ENCODE measurements at regions not wholly inside any gene's neighbourhood (a gene's known extent, or its start where the extent isn't known, plus 50 kb on each side); places are given as distances from the start of the nearest gene placed in this dataset.

DNA sequence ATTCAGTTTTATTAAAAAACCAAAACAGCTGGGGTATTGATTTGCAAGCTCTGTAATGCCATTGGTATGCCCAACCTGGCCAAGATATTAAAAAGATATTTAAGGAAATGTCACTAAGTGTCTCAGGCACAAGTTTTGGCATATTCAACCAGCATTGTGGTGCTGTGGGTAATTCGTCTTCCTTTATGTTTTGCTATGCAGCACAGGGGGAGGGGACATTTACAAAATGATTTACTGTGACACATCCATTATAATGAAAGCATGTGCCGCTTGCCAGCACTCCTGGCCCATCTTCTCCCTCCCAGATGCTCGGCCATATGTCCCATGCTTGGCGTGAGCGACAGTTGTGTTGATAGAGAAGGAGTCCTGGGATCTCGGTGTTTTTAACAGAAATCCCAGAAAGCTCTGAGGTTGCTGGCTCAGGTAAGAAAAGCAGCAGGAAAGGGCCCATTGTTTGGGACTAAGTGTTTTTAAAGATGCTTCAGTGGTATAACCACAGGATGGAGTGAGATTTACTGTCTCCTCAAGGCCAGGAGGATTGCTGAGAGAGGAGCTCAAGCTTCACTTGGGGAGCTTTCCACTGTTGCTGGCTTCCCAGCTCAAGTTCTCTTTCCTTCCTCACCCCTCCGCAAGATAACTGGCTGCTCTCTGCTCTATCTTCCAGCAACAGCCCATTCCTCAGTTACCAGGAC lies 158.2 kb upstream of the TSC22D2 start (continued):
- TF ChIP-seq RELA (IDR thresholded peaks at IDR 0.05; ENCODE audit: borderline replicate concordance, partially characterized antibody): no peak
- TF ChIP-seq ZSCAN29 (IDR thresholded peaks at IDR 0.05): no peak

DNA sequence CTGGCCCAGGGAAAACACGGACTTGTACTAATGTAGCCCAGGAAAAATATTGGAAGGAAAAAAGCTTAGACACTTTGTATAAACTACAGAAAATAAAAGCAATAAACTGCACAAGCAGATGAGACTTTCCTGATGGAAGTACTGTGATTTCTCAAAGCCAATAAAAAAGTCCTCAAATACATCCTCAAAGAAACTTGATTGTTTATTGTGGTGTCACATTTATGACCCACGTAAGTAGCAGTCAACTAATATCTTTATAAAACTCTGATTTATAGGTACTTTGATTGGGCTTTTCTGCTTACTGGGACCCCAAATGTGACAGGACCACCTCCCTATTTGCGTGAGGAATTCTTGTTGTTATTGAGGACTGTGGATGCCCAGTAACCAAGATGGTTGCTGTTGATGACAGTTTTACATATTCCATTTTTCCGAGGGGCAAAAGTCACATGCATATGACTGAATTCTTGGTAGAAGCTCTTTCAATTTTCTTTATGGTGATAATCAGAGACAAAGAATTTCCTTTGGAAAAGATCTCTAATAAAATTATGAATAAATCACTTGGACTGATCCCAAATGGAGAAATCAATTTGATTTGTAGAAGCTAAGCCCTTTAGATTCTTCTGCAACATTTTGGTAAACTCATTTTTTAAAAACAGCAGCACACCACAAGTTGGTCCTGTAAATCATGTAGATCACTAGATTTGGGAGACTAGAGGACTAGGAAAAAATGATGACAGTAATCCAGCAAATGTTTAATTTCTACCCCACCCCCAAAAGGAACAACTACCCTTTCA lies 159.0 kb upstream of the TSC22D2 start:
- no peak for TF ChIP-seq EP300 (IDR thresholded peaks at IDR 0.05; ENCODE audit: borderline replicate concordance in 1 of 2, control insufficient read depth in 1 of 2, low read depth in 2 of 2, low read length in 2 of 2)
- Histone ChIP-seq H3K9ac (ENCODE audit: control insufficient read depth, insufficient read depth, low read length) (no peak overlapping the region), H4K20me1 (ENCODE audit: control insufficient read depth, insufficient read depth) (no peaks in the 10 kb centered on the region), H3K36me3 (ENCODE audit: control insufficient read depth in 2 of 2, insufficient read depth in 2 of 2, low read length in 1 of 2) (no peaks in the 10 kb centered on the region), H3K4me1 (ENCODE audit: control insufficient read depth, insufficient read depth, low read length) (0 out of 2 replicates have a peak, but pooled peaks cover 3% of the 10 kb centered on the region), H3K27ac (ENCODE audit: control insufficient read depth, insufficient read depth) (no peak overlapping the region), H3K4me2 (ENCODE audit: control insufficient read depth, insufficient read depth) (no peak overlapping the region), H2AFZ (ENCODE audit: control insufficient read depth, low read depth, low read length) (no peak overlapping the region), H3K27me3 (replicated peaks in 1 of 2; ENCODE audit: control insufficient read depth in 2 of 2, insufficient read depth in 2 of 2, low read length in 1 of 2) (no peaks in the 10 kb centered on the region), H3K9me3 (replicated peaks; ENCODE audit: control insufficient read depth, insufficient read depth, low read length) (no peaks in the 10 kb centered on the region), H3K79me2 (ENCODE audit: control insufficient read depth, insufficient read depth, low read length) (no peaks in the 10 kb centered on the region), H3K4me3 (no peak overlapping the region)
- ATAC-seq (no peak), DNase-seq (ENCODE audit: low read depth, low spot score) (no peak), FAIRE-seq (no peak)
- ChIA-PET CTCF (interaction anchor here (0.6 to 2.1 kb wide), 4 partner anchors 10 to 246 kb away, joined by 3 to 9 read pairs (median 6); no protein-coding TSS in a partner anchor), SMC1A (ENCODE audit: uncharacterized antibody, unreplicated experiment) (interaction anchor here (0.6 to 3.6 kb wide), 4 partner anchors 10 to 403 kb away, joined by 3 to 10 read pairs (median 4); no protein-coding TSS in a partner anchor), POLR2A (interaction anchor here (0.7 kb wide), 1 partner anchor 163 kb away, joined by 3 read pairs; no protein-coding TSS in a partner anchor), RAD21 (ENCODE audit: unreplicated experiment) (interaction anchor here (1.5 kb wide), 1 partner anchor 19 kb away, joined by 4 read pairs; no protein-coding TSS in a partner anchor)
- 43% methylated on average over 4 of the region's 4 CpGs for WGBS (ENCODE audit: insufficient coverage, insufficient replicate concordance, low lambda C conversion rate, missing lambda C conversion rate)
- no TSS peak for BruUV-seq (replicated peaks)
- in situ Hi-C loops (cut with MboI): no loop called here
- intact Hi-C loops (cut with micrococcal nuclease; ENCODE audit: unreplicated experiment): no loop called here
